ENCODE measurements at regions not wholly inside any gene's neighbourhood (a gene's known extent, or its start where the extent isn't known, plus 50 kb on each side); places are given as distances from the start of the nearest gene placed in this dataset.

DNA sequence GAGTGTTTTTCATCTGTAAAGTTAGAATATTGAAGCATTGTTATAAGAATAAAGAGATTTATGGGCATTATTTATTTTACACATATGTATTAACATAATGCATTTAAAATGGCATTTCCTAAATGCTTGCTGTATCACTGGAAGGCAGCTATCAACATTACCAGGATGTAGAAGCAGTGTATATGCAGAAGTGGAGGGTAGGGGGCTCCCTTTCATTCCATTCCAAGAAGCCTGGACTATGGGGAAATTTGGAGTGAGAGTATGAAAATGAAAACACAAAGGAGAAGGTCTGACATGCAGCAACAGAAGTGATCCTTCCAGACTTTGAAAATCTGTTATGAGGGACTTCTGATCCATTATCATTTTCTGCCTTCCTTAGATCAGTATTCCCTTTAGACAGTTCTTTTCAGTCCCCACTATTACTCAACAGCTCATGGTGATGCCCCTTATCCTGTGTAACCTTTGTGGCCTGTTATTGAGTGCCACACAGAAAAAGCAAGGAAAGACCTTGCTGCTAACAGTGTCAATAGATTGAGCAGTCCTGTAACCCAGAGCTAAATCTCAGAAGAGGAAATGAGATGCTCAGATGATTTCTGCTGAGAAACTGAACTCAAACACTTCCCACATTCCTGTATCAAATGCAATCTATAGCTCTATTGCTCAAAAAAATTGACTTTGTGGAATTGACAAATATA lies 216.6 kb downstream of the HNMT start:
- CTCF ChIA-PET = no interaction called here
- TF ChIP-seq BHLHE40 (IDR thresholded peaks at IDR 0.05; ENCODE audit: borderline replicate concordance) (no peak), SUZ12 (IDR thresholded peaks at IDR 0.05) (no peak), HDGF (IDR thresholded peaks at IDR 0.05; ENCODE audit: borderline replicate concordance) (no peak), SP1 (IDR thresholded peaks at IDR 0.05) (no peak), FOXA1 (IDR thresholded peaks at IDR 0.05) (no peak), TARDBP (IDR thresholded peaks at IDR 0.05) (no peak)
- POLR2A ChIA-PET = no interaction called here
- no peak for DNase-seq (ENCODE audit: extremely low spot score)

DNA sequence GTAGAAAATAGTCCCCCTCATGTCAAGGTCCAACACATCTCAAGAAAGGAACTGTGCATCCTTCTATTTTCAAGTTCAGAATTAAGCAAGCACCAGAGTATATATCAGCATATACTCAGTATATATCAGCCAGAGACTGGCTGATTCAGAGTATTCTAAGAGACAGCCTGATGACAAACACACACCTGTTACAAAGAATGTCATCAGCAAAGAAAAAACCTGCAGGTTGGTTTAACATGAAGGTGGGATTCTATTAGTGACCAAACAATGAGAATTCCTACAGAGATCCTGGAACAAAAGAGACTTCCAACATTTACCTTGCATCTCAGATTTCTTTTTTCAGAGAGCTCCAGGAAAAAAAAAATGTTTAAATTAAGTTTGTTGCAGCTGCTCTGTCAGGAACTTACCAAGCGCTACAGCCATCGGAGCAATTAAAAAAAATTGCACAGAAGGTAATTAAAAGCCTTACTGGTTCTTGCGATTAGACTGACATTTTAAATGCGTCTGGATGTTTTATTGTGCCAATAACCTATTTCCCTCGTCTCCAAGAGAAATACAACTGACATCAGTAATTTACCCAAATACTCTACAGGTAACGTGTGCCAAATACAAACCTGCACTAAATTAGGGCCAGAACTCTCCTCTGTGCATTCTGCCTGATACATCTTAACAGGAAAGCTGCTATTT lies 218.1 kb downstream of the HNMT start:
- CTCF ChIA-PET = no interaction called here
- no peak for DNase-seq (ENCODE audit: extremely low spot score)
- POLR2A ChIA-PET = no interaction called here
- TF ChIP-seq L3MBTL2 (conservative IDR thresholded peaks at IDR 0.05) (no peak), SP1 (IDR thresholded peaks at IDR 0.05) (no peak), FOXK2 (IDR thresholded peaks at IDR 0.05) (no peak), NFRKB (IDR thresholded peaks at IDR 0.05) (no peak), SUZ12 (IDR thresholded peaks at IDR 0.05) (no peak), FOXA1 (IDR thresholded peaks at IDR 0.05) (no peak), BHLHE40 (IDR thresholded peaks at IDR 0.05; ENCODE audit: borderline replicate concordance) (no peak), ELF4 (IDR thresholded peaks at IDR 0.05) (no peak), LEF1 (IDR thresholded peaks at IDR 0.05; ENCODE audit: borderline replicate concordance) (no peak), HDGF (IDR thresholded peaks at IDR 0.05; ENCODE audit: borderline replicate concordance) (no peak), TARDBP (IDR thresholded peaks at IDR 0.05) (no peak), ZNF384 (IDR thresholded peaks at IDR 0.05) (no peak), ARNT (IDR thresholded peaks at IDR 0.05) (no peak), FOXM1 (IDR thresholded peaks at IDR 0.05; ENCODE audit: borderline replicate concordance) (no peak), CTBP1 (IDR thresholded peaks at IDR 0.05; ENCODE audit: borderline replicate concordance) (no peak)
- TF ChIP-seq, protein P1, sequence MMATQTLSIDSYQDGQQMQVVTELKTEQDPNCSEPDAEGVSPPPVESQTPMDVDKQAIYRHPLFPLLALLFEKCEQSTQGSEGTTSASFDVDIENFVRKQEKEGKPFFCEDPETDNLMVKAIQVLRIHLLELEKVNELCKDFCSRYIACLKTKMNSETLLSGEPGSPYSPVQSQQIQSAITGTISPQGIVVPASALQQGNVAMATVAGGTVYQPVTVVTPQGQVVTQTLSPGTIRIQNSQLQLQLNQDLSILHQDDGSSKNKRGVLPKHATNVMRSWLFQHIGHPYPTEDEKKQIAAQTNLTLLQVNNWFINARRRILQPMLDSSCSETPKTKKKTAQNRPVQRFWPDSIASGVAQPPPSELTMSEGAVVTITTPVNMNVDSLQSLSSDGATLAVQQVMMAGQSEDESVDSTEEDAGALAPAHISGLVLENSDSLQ (IDR thresholded peaks at IDR 0.05) = no peak

DNA sequence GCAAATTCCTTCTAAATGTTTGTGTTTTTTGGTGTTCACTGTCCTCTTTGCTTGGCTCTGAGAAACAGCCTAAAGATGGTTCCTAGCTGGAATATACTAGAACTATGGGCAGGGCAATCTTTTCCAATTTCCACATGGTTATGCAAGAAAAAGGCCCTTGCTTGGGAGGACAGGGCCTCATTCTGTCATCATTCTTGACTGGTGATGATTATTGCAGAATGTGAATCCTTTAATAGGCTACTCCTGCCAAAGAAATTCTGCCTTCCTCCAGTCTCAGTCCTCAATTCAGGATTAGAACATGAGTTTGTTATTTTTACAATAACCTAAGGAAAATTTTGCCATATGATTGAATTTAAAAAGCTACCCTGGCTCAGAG lies 218.7 kb downstream of the HNMT start:
- CTCF ChIA-PET = no interaction called here

DNA sequence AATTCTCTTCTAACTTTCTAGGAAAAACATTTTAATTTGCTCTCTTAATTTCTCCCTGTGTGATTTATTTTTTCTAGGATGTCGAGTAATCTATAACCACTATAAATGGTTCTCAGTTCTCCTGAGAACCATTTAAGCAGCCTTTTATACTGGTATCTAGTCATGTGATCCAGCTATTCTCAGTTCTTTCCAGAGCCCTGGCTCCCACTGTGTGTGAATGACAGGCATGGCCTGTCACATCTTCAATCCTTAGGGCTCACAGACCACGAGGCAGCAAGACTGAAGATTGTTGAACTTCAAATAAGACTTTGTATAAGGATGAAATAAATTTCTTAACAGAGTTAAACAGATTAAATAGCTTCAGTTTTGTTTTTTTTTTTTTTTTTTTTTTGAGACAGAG lies 219.4 kb downstream of the HNMT start:
- POLR2A ChIA-PET = no interaction called here
- TF ChIP-seq FOXA1 (IDR thresholded peaks at IDR 0.05) = no peak
- no peak for TF ChIP-seq ZNF384 (IDR thresholded peaks at IDR 0.05)
- no peak for TF ChIP-seq FOXK2 (IDR thresholded peaks at IDR 0.05)
- TF ChIP-seq TARDBP (IDR thresholded peaks at IDR 0.05) = no peak
- CTCF ChIA-PET = no interaction called here
- no peak for DNase-seq (ENCODE audit: extremely low spot score)

More for the DNA sequence above, 218.7 kb downstream of the HNMT start:
- DNase-seq (ENCODE audit: extremely low spot score) = no peak
- TF ChIP-seq BHLHE40 (IDR thresholded peaks at IDR 0.05; ENCODE audit: borderline replicate concordance) = no peak
- TF ChIP-seq ELF4 (IDR thresholded peaks at IDR 0.05) = no peak
- TF ChIP-seq ARNT (IDR thresholded peaks at IDR 0.05) = no peak
- TF ChIP-seq SUZ12 (IDR thresholded peaks at IDR 0.05) = no peak
- no peak for TF ChIP-seq L3MBTL2 (conservative IDR thresholded peaks at IDR 0.05)
- no peak for TF ChIP-seq NFRKB (IDR thresholded peaks at IDR 0.05)
- no peak for TF ChIP-seq FOXK2 (IDR thresholded peaks at IDR 0.05)
- TF ChIP-seq, protein P1 (IDR thresholded peaks at IDR 0.05) = no peak
- TF ChIP-seq LEF1 (IDR thresholded peaks at IDR 0.05; ENCODE audit: borderline replicate concordance) = no peak
- TF ChIP-seq TARDBP (IDR thresholded peaks at IDR 0.05) = no peak
- TF ChIP-seq FOXA1 (IDR thresholded peaks at IDR 0.05) = no peak
- POLR2A ChIA-PET = no interaction called here

DNA sequence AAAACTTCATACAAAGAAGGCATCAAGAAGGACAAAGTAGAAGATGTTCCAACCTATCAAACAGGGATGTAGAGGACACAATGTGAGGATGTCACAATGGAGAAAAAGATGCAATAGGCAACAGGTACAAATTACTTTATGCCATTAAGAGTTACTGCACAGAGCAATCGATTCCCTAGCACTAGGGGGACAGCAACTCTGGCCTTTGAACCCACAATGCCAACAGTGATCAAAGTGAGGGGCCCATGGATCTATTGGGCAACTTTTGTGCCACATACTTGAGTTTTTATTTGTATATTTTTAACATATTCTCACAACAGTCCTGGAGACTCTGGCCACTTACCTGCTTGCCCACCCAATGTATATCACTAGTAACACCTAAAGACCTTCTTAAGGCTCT lies 220.2 kb downstream of the HNMT start:
- ChIA-PET CTCF (no interaction called here), POLR2A (no interaction called here)
- DNase-seq (ENCODE audit: extremely low spot score) = no peak
- TF ChIP-seq ELF4 (IDR thresholded peaks at IDR 0.05) (no peak), CTBP1 (IDR thresholded peaks at IDR 0.05; ENCODE audit: borderline replicate concordance) (no peak), L3MBTL2 (conservative IDR thresholded peaks at IDR 0.05) (no peak), NFRKB (IDR thresholded peaks at IDR 0.05) (no peak), ARNT (IDR thresholded peaks at IDR 0.05) (no peak), LEF1 (IDR thresholded peaks at IDR 0.05; ENCODE audit: borderline replicate concordance) (no peak), FOXA1 (IDR thresholded peaks at IDR 0.05) (no peak), FOXK2 (IDR thresholded peaks at IDR 0.05) (no peak), BHLHE40 (IDR thresholded peaks at IDR 0.05; ENCODE audit: borderline replicate concordance) (no peak), FOXM1 (IDR thresholded peaks at IDR 0.05; ENCODE audit: borderline replicate concordance) (no peak), HDGF (IDR thresholded peaks at IDR 0.05; ENCODE audit: borderline replicate concordance) (no peak), SP1 (IDR thresholded peaks at IDR 0.05) (no peak), TARDBP (IDR thresholded peaks at IDR 0.05) (no peak), SUZ12 (IDR thresholded peaks at IDR 0.05) (no peak)
- TF ChIP-seq, protein P1 (IDR thresholded peaks at IDR 0.05) = no peak

DNA sequence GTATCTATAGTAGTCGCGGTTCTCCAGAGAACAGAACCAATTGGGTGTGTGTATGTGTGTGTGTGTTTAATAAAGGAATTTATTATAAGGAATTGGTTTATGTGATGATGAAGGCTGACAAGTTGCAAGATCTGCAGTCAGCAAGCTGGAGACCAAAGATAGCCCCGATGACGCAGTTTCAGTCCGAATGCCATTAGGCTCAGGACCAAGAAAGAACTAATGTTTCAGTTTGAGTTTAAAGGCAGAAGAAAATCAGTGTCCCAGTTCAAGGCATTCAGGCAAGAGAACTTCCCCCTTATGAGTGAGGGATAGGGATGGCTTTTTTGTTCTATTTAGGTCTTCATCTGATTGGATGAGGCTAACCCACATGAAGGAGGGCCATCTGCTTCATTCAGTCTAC lies 221.6 kb downstream of the HNMT start:
- TF ChIP-seq ELF4 (IDR thresholded peaks at IDR 0.05) = no peak
- TF ChIP-seq CTBP1 (IDR thresholded peaks at IDR 0.05; ENCODE audit: borderline replicate concordance) = no peak
- no peak for TF ChIP-seq FOXK2 (IDR thresholded peaks at IDR 0.05)
- TF ChIP-seq SP1 (IDR thresholded peaks at IDR 0.05) = no peak
- no peak for TF ChIP-seq SUZ12 (IDR thresholded peaks at IDR 0.05)
- no peak for TF ChIP-seq TARDBP (IDR thresholded peaks at IDR 0.05)
- TF ChIP-seq FOXA1 (IDR thresholded peaks at IDR 0.05) = no peak
- no peak for TF ChIP-seq ZNF384 (IDR thresholded peaks at IDR 0.05)
- no peak for TF ChIP-seq NFRKB (IDR thresholded peaks at IDR 0.05)
- TF ChIP-seq BHLHE40 (IDR thresholded peaks at IDR 0.05; ENCODE audit: borderline replicate concordance) = no peak
- no peak for TF ChIP-seq ARNT (IDR thresholded peaks at IDR 0.05)
- no peak for TF ChIP-seq HDGF (IDR thresholded peaks at IDR 0.05; ENCODE audit: borderline replicate concordance)
- no peak for TF ChIP-seq LEF1 (IDR thresholded peaks at IDR 0.05; ENCODE audit: borderline replicate concordance)
- no peak for TF ChIP-seq FOXM1 (IDR thresholded peaks at IDR 0.05; ENCODE audit: borderline replicate concordance)
- ChIA-PET POLR2A (no interaction called here), CTCF (no interaction called here)
- no peak for DNase-seq (ENCODE audit: extremely low spot score)
